PC-3 (cell line): ENCODE measurements at regions not wholly inside any gene's neighbourhood (a gene's known extent, or its start where the extent isn't known, plus 50 kb on each side); places are given as distances from the start of the nearest gene placed in this dataset.
A peak's percentile ranks its signal among the peaks of the same experiment; 100 is the strongest.

Source experiments
- ATAC-seq: fragments of 200-7000 bp; cut with Tn5 transposase; 2 replicates; pipeline ENCODE4 v1.9.1; 2020; ENCODE audit warnings: mild to moderate bottlenecking, moderate library complexity
- BruUV-seq: library from RNA; stranded (reverse); fragments of 400-500 nt; replicated peaks from 2 replicates; lab custom pipeline; 2021; lab: Mats Ljungman, UMichigan
- CTCF ChIA-PET: fragments of 300-600 bp; sonication (Branson Sonifier 250); formaldehyde crosslinking; loops from one replicate; lab custom pipeline; 2022; ENCODE audit warnings: antibody characterized with exemption; lab: Charles Lee
- POLR2A ChIA-PET: fragments of 300-600 bp; sonication (Branson Sonifier 250); formaldehyde crosslinking; loops from one replicate; lab custom pipeline; 2022; ENCODE audit warnings: antibody characterized with exemption; ENCODE audit not compliant: unreplicated experiment; lab: Charles Lee
- DNase-seq: peaks from one replicate; pipeline ENCODE4 v3.0.0-alpha.2; 2015
- H2AFZ ChIP-seq: fragments of 300-600 bp; sonication (generic); 2 replicates; pipeline ENCODE4 v1.6.0; 2016; ENCODE audit warnings: antibody characterized with exemption, low read length
- H3F3A ChIP-seq: fragments of 300-600 bp; sonication (generic); one replicate; pipeline ENCODE4 v1.6.0; 2017; ENCODE audit warnings: antibody characterized with exemption, low read length, control low read depth, mild to moderate bottlenecking; ENCODE audit not compliant: unreplicated experiment
- H3K27ac ChIP-seq: fragments of 300-600 bp; sonication (generic); 2 replicates; pipeline ENCODE4 v1.5.1; 2016; ENCODE audit warnings: mild to moderate bottlenecking, low read length
- H3K27me3 ChIP-seq: fragments of 300-600 bp; sonication (generic); 2 replicates; pipeline ENCODE4 v1.6.1; 2016; ENCODE audit warnings: low read length, mixed read lengths
- H3K36me3 ChIP-seq: fragments of 300-600 bp; sonication (generic); 2 replicates; pipeline ENCODE4 v1.6.1; 2016; ENCODE audit warnings: low read depth, mixed run types, low read length, mixed read lengths
- H3K4me1 ChIP-seq: fragments of 300-600 bp; sonication (generic); 2 replicates; pipeline ENCODE4 v1.5.1; 2016; ENCODE audit warnings: low read length; ENCODE audit not compliant: insufficient read depth
- H3K4me2 ChIP-seq: fragments of 300-600 bp; sonication (generic); 2 replicates; pipeline ENCODE4 v1.6.0; 2016; ENCODE audit warnings: low read length
- H3K4me3 ChIP-seq: fragments of 300-600 bp; sonication (generic); 2 replicates; pipeline ENCODE4 v1.5.1; 2016; ENCODE audit warnings: mild to moderate bottlenecking, low read length, mixed read lengths
- H3K79me2 ChIP-seq: fragments of 300-600 bp; sonication (generic); 2 replicates; pipeline ENCODE4 v1.6.1; 2017; ENCODE audit warnings: low read length, mixed read lengths
- H3K9ac ChIP-seq: fragments of 300-600 bp; sonication (generic); 2 replicates; pipeline ENCODE4 v1.6.0; 2016; ENCODE audit warnings: mild to moderate bottlenecking, low read length
- H3K9me2 ChIP-seq: fragments of 300-600 bp; sonication (generic); replicated peaks from 2 replicates; pipeline ENCODE4 v1.6.1; 2016; ENCODE audit warnings: mixed run types, low read length, mixed read lengths
- H3K9me3 ChIP-seq: fragments of 300-600 bp; sonication (generic); 2 replicates; pipeline ENCODE4 v1.6.1; 2016; ENCODE audit warnings: low read length, mixed read lengths
- H4K20me1 ChIP-seq: fragments of 300-600 bp; sonication (generic); 2 replicates; pipeline ENCODE4 v1.6.1; 2016; ENCODE audit warnings: low read length, mixed read lengths
- EZH2 ChIP-seq: fragments of 300-600 bp; sonication (generic); IDR thresholded peaks from one replicate; pipeline ENCODE4 v1.6.1; 2017; ENCODE audit warnings: antibody characterized with exemption, mild to moderate bottlenecking, low read length; ENCODE audit not compliant: unreplicated experiment
- EZH2phosphoT487 ChIP-seq: fragments of 300-600 bp; sonication (generic); IDR thresholded peaks from 2 replicates; pipeline ENCODE4 v1.6.1; 2018; ENCODE audit warnings: mild to moderate bottlenecking, antibody characterized with exemption, low read length, borderline replicate concordance
- intact Hi-C: fragments of 100-400 bp; cut with micrococcal nuclease; formaldehyde crosslinking; loops from 2 replicates; pipeline ENCODE4 v1.9.0; 2023
- TF ChIP-seq, protein P1 (sequence below): fragments of 300-600 bp; sonication (generic); conservative IDR thresholded peaks from 2 replicates; pipeline ENCODE4 v1.5.1; 2017; ENCODE audit warnings: antibody characterized with exemption, low read depth, mild to moderate bottlenecking, low read length

DNA sequence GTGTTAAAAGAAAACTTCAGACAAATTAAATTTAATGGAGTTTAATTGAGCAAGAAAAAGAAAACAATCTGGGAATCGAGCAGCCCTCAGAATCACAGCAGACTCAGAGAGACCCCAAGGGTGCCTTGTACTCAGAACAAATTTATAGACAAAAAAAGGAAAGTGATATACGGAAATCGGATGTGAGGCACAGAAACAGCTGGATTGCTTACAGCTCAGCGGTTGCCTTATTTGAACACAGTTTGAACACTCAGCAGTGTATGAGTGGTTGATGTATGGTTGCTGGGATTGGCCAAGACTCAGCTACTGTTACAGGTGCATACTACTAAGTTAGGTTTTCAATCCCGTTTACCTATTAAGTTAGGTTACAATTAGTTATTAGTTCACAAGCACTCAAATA, 103.8 kb upstream of the LYZL1 start:
- no TSS peak for BruUV-seq
- no peak overlapping the region for H3K4me2 ChIP-seq
- no peak overlapping the region for H3K9ac ChIP-seq
- no peak overlapping the region for H3K4me3 ChIP-seq
- H3K79me2 ChIP-seq: no peaks in the 10 kb centered on the region
- H3K4me1 ChIP-seq: no peaks in the 10 kb centered on the region; the same call in 1 of the 2 replicates
- no peaks in the 10 kb centered on the region for H3K36me3 ChIP-seq
- ChIA-PET POLR2A (no interaction called here), CTCF (no interaction called here)
- H3F3A ChIP-seq: no peaks in the 10 kb centered on the region
- no peak overlapping the region for H3K27ac ChIP-seq
- no peaks in the 10 kb centered on the region for H3K9me3 ChIP-seq
- H2AFZ ChIP-seq: no peak overlapping the region
- no peaks in the 10 kb centered on the region for H4K20me1 ChIP-seq
- 0 out of 2 replicates have a peak, but pooled peaks cover 5% of the 10 kb centered on the region for H3K27me3 ChIP-seq
- ATAC-seq (no peak), DNase-seq (no peak)
- intact Hi-C loops: no loop called here
- H3K9me2 ChIP-seq: no peaks in the 10 kb centered on the region
- no peak for TF ChIP-seq EZH2phosphoT487
- TF ChIP-seq, protein P1, sequence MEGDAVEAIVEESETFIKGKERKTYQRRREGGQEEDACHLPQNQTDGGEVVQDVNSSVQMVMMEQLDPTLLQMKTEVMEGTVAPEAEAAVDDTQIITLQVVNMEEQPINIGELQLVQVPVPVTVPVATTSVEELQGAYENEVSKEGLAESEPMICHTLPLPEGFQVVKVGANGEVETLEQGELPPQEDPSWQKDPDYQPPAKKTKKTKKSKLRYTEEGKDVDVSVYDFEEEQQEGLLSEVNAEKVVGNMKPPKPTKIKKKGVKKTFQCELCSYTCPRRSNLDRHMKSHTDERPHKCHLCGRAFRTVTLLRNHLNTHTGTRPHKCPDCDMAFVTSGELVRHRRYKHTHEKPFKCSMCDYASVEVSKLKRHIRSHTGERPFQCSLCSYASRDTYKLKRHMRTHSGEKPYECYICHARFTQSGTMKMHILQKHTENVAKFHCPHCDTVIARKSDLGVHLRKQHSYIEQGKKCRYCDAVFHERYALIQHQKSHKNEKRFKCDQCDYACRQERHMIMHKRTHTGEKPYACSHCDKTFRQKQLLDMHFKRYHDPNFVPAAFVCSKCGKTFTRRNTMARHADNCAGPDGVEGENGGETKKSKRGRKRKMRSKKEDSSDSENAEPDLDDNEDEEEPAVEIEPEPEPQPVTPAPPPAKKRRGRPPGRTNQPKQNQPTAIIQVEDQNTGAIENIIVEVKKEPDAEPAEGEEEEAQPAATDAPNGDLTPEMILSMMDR: no peak
- TF ChIP-seq EZH2: no peak

DNA sequence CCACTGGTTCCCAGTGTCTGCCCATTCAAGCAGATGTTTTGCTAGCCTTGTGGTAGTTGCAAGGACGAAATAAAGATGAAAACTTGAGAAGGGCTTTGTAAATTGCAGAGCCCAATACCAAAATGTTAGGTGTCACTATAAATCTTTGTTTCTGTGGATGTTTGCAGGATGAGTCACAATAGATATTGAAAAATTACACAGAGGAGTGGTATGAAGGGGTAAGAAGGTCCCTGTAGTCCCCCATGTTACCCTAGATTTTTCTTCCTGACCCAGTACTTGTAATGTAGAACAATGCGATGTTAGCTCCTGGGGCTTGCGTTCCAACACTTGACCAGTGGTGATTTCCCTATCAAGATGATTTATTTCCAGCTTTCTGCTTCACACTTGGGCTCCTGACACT, 102.6 kb upstream of the LYZL1 start:
- Histone ChIP-seq H3K27me3 (no peaks in the 10 kb centered on the region), H3K9ac (no peak overlapping the region), H3K4me1 (no peaks in the 10 kb centered on the region; the same call in 1 of the 2 replicates), H2AFZ (no peak overlapping the region), H3K4me2 (no peak overlapping the region), H3K27ac (no peak overlapping the region), H3K79me2 (no peaks in the 10 kb centered on the region), H3K9me3 (no peaks in the 10 kb centered on the region), H3K4me3 (no peak overlapping the region), H3K9me2 (no peaks in the 10 kb centered on the region), H3K36me3 (no peaks in the 10 kb centered on the region), H4K20me1 (no peaks in the 10 kb centered on the region), H3F3A (no peaks in the 10 kb centered on the region)
- POLR2A ChIA-PET: no interaction called here
- ATAC-seq: no peak
- TF ChIP-seq EZH2phosphoT487 (no peak), EZH2 (no peak)
- TF ChIP-seq, protein P1: no peak
- intact Hi-C loops: no loop called here
- BruUV-seq: no TSS peak
- CTCF ChIA-PET: no interaction called here
- DNase-seq: peak; percentile 2

DNA sequence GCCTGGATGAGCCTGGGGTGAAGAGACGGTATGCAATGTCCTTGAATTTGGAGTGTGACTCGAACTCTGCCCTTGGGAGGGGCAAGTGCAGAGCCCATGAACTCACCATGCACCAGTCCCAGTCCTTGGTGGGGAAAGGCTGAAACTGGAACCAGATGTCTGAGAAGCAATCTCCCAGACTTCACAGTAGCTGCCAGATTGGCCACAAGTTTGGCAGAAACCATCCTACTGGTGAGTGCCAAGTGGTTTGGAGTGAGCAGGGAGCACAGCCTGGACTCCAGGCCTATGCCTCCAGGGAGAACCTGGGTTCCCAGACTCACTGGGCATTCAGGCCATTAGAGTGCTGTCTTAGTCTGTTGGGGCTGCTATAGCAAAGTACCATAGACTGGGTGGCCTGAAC, 99.6 kb upstream of the LYZL1 start:
- ChIA-PET POLR2A (no interaction called here), CTCF (no interaction called here)
- BruUV-seq: no TSS peak
- Histone ChIP-seq H3K9ac (no peak overlapping the region), H3K4me2 (no peak overlapping the region), H3K27ac (no peak overlapping the region), H3F3A (no peaks in the 10 kb centered on the region), H2AFZ (no peak overlapping the region), H3K9me2 (no peaks in the 10 kb centered on the region), H3K36me3 (no peaks in the 10 kb centered on the region), H3K79me2 (no peaks in the 10 kb centered on the region), H3K4me1 (no peaks in the 10 kb centered on the region; the same call in 1 of the 2 replicates), H3K27me3 (no peaks in the 10 kb centered on the region), H3K4me3 (no peak overlapping the region), H4K20me1 (no peaks in the 10 kb centered on the region), H3K9me3 (no peaks in the 10 kb centered on the region)
- ATAC-seq: no peak
- TF ChIP-seq, protein P1: no peak
- TF ChIP-seq EZH2: no peak
- no peak for TF ChIP-seq EZH2phosphoT487
- no peak for DNase-seq
- intact Hi-C loops: no loop called here
